GM21367 (cell line): ENCODE measurements at regions not wholly inside any gene's neighbourhood (a gene's known extent, or its start where the extent isn't known, plus 50 kb on each side); places are given as distances from the start of the nearest gene placed in this dataset.

Experiments used
- ATAC-seq: cut with Tn5 transposase; IDR thresholded peaks from one replicate; pipeline ENCODE4 v1.9.1; 2021; ENCODE audit not compliant: unreplicated experiment

DNA sequence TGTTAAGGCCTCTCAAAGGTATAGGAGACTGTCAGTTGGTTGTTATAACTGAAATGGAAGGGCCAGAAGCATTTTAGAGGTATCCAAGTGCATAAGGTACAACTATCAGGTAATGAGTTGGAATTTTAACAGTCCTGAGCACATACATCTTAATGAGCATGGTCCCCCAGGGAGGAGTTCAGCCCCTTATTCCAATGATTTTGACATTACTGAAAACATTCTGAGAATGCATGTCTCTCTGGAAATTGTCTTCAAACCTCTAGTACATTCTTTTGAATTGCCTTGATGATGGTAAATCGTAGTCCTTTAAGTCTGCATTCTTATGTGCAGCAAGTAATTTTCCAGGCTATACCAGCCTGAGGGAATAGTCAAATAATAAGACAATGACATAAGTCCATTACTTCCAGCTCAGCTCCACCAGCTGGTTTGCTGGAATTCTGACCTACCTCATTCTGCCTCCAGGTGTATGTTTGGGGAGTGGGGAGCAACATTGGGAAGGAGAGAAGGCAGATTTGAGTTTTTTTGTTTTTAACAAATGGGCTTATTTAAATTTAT, 239.2 kb downstream of the MSRB3 start:
- no peak for ATAC-seq

DNA sequence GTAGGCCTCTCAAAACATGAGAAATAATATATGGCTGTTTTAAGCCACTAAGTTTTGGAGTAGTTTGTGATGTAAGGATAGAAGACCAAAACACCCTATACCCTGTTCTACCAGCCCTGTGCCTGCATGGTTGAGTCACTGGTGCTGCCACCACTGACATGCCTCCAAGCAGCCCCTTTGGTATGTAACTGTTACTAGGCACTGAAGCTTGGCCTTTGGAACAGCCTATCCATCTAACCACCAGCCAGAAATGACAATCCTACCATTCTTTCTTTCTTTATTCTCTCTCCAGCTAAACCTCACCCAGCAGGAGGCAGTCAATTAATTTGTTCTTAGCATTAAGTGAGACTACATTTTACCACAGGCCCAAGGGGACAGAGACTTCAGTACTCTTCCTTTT, 240.3 kb downstream of the MSRB3 start:
- no peak for ATAC-seq

- ATAC-seq: no peak
These were observed 242.2 kb downstream of the MSRB3 start for GRCh38 chr12:65520658-65521057.

DNA sequence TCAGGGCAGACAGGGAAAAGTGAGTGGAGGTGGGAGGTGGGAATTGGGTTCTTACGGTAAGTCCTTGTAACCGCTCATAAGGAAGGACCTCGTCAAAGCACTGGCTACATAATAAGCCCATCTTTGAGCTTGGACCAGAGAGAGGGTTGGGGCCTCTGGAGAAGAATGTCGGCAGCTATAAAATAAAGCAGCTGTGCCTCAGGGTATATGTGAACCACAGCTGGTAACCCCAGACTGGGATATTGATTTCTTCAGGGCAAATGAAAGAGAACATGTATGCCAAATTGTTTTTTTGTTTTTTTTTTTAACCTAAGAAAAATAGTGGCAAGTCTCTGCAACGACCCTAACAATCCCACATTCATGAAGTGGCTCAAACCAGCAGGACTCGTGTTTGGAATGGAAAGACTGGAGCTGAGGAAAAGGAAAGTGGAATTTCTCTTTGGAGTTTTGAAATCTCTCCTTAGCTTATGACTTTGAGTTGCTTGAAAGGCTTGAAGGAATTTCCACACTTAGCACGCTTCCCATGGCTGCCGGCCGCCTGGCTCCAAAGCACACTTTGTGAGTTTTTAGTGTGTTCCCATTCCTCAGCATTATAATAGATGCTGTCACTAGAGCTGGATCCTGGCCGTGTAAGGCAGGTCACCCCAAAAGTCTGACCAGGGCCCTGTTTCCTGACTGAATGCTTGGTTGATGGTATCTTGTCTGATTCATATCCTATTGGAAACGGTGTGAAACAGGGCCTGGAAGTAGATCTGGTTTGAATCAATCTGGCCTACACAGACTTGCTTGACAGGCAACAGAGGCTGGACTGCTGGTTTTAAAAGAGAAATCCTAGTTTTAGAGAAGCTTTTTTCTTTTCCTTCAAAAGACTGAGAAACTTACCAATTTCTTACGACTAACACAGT, 244.7 kb downstream of the MSRB3 start:
- ATAC-seq: no peak

DNA sequence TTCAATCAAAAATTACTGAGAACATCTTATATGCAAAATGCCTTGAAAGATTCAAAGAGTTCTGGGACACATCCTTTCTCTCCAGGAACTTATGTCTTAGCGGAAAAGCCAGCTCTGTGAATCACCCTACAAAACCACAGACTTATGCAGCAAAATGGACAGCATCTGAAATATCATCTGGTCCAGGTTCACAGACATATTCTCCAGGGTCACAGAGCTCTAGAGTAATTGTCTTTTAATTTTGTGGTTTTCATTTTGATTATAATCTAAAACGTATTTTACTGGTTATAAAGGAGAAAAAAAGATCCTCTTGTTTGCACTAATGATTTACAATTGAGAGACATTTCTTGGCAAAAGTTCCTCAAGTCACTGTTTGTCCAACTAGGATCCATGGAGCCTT, 246.2 kb downstream of the MSRB3 start:
- ATAC-seq: no peak

DNA sequence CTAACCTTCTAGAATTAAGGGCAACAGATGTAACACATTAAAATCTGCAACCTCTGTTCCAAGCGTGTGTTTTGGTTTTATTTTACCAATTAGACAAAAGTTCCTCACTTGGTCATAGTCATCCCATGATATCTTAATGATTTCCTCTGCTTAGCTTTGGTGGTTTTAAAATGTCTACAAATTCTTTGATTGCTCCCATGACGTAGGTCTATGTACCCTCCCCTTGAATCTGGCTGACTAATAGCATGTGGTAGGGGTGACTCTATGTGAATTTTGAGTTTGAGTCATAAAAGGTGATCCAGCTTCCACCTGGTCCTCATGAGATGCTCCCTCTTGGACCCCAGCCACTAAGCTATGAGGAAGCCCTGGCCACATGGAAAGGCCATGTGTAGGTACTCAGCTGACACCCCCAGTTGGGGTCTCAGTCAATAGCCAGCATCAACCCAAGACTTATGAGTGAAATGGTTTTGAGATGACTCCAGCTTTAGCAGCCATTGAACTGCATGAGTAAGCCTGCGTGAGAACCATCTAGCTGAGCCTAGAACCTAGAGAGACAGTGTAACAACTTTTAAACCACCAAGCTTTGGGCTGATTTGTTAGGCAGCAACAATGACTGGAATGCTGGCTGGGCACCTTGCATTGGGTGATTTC, 247.1 kb downstream of the MSRB3 start:
- no peak for ATAC-seq

DNA sequence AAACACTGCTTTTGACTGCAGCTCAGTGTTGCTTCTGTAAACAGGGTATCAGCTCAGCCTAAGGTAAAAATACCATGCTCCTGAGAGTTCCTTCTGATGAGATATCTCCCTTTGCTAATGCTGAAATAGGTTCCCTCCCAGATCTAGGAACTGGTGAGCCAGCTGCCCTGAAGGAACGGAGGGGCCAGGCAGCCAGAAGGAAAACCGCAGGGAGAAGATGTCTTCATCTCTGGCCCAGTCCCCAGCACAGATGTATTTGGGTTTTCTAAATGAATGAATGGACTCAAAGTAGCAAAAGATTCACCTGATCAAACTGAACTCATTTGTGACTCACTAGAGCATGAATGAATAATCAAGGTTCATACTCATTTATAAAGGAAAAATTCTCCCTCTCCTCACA, 247.8 kb downstream of the MSRB3 start:
- no peak for ATAC-seq

GRCh38 chr12:65528127-65528526, 249.6 kb downstream of the MSRB3 start:
- no peak for ATAC-seq

DNA sequence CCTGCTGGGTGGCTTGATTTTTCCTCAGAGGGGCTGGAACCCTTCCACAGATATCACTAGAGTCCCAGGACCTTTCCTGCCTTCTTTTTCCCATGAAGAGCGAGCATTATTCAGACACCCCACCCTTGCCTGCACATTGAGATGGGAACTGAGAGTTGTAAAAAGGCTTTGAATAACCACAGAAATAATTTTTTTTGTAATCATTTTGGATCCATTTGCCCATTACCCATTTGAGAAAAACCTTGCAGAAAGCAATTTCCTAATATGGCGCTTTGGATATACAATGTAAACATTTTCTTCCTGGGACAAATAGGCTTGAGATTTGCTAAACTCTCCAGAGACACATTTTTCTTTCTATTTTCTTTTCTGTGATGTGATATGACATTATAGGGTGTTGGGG, 250.6 kb downstream of the MSRB3 start:
- no peak for ATAC-seq

DNA sequence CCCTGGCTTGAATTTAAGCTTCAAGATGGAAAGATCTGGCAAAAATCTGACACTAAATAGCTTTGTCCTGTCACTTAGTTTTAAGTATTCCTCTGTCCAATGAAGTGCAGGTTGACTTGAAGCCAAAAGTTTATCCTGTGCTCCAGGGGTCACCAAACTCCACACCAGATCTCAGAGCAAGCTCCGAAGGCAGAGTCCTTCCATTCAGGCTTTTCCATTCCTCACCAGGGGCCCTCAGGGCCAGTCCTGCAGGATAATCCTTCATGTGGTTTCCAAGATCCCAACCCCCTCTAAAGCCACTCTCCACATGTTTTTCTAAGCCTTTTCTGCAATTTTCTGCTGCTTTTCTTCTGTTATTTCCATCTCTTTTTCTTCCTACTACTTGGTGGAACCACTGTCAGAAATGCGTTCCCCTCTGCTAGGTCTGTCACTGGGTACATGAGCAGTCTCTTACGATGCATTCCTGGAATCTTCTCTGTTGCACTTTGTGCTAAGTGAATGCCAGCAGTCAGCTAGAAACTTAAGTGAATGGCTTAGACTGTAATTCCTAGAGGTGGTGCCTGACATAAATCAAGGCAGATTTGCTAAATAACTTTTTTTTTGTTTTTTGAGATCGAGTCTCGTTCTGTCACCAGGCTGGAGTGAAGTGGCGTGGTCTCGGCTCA, 251.4 kb downstream of the MSRB3 start:
- no peak for ATAC-seq

- no peak for ATAC-seq
These were observed 253.7 kb downstream of the MSRB3 start for GRCh38 chr12:65532162-65532561.

GRCh38 chr12:65532764-65533163, 254.3 kb downstream of the MSRB3 start:
- no peak for ATAC-seq

DNA sequence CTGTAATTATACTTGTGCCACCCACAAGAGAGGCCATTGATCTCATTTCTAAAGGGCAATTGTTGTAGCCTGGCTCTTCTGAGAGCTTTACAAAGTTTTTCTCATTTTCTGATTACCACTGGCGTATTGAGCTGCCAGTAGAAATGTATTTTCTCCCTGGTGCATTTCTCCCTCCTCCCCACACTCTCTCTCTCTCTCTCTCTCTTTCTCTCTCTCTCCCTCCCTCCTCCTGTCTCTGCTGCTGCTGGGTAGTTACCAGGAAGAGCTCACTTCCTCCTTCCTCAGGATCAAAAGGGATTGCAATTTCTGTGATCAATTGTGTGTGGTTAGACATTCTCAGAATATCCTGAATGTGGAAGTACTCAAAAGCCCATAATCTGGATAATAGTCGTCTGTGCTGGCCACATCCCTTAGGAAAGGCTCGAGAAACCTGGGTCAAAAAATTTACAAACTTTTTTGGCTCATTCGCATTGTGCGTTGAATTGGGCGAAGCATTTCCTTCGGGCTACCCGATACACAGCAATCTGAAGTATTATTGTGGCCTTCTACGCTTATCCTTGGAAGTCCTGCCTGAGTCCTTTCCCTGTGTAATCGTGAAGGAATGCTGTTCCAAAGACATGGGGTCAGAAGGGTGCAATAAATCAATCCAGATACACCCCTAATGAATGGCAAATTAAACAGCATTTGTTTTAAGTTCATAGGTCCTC, 254.8 kb downstream of the MSRB3 start:
- no peak for ATAC-seq

DNA sequence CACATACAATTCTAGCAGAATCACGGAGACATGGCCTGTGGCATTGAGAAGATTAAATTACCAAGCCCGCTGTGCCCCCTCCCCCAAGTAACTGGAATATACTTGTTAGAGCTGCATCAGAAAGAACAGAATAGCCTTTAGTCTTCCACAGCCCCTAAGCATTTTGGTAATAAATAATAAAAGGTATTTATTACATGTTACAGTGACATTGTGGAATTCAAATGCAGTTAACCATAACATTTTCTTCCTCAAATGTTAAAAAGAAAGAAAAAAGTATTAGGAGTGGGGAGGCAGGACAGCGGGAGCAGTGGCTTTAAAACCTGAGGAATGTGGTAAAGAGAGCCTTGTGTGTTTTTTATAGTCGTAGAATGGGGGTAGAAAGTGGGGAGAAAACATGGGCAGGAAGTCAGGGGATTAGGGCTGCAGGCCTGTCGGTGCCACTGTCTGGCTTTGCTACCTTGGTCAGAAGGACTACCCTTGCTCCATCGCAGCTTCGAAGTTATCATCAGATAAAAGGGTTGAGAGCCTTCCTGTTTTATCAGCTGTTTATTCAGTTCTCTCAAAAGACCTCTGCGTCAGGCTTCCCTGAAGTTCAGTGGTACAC, 255.9 kb downstream of the MSRB3 start:
- ATAC-seq: no peak

GRCh38 chr12:65535946-65536345, 257.5 kb downstream of the MSRB3 start:
- no peak for ATAC-seq

DNA sequence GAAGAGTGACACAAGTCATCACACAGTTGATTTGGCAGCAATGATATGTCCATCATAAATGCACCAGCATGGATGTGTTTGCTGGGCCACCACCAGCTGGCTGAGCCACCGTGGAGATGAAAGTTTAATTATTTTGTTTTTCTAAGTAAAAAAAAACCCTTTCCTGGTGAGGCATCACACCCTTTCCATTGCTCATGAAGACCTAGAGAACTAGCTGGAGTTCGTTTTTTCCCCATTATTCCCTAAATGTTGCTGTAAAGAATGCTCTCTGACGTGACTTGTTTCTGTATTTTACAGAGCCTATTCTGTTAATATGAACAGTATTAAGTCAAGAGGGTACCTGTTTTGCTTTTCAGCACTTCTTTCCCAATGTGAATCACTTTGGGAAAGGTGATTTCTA, 257.9 kb downstream of the MSRB3 start:
- no peak for ATAC-seq

GRCh38 chr12:65536876-65537681, 258.6 kb downstream of the MSRB3 start:
- no peak for ATAC-seq

GRCh38 chr12:65537978-65538377, 259.5 kb downstream of the MSRB3 start:
- no peak for ATAC-seq

GRCh38 chr12:65539023-65539422, 260.5 kb downstream of the MSRB3 start:
- ATAC-seq: no peak

DNA sequence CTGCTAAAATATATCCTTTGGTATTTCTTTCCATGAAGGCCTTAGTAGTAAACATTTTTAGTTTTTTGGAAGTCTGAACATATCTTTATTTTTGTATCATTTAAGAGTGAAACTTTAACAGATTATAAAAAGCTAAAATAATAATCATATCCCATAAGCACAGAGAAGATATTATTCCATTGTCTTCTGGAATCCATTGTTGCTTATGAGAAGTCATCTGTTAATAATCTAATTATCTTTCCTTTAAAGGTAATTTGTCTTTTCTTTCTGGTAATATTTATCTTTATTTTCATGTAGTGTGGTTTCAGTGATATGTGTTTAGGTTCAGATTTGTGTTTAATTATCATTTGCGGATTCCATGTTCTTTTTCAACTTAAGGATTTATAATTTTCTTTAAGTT, 261.7 kb downstream of the MSRB3 start:
- ATAC-seq: no peak
